GM10248 (cell line): ENCODE measurements at regions not wholly inside any gene's neighbourhood (a gene's known extent, or its start where the extent isn't known, plus 50 kb on each side); places are given as distances from the start of the nearest gene placed in this dataset.

Experiments
- CTCF ChIA-PET: fragments of 300-600 bp; sonication (Branson Sonifier 250); formaldehyde crosslinking; extraction: SDS; loops from one replicate; lab custom pipeline; 2021; ENCODE audit warnings: antibody characterized with exemption; lab: Yijun Ruan, JAX
- POLR2A ChIA-PET: fragments of 350-650 bp; sonication (Branson Sonifier 250); formaldehyde crosslinking; extraction: SDS; loops from one replicate; lab custom pipeline; 2020; ENCODE audit warnings: antibody characterized with exemption; lab: Yijun Ruan, JAX
- DNase-seq: peaks from one replicate; pipeline ENCODE4 v3.0.0; 2012; ENCODE audit errors: extremely low spot score
- CTCF ChIP-seq: IDR thresholded peaks from 2 replicates; pipeline ENCODE4 v1.5.1; 2012; ENCODE audit warnings: mild to moderate bottlenecking, low read depth; ENCODE audit errors: extremely low read depth, missing control alignments, control extremely low read depth

DNA sequence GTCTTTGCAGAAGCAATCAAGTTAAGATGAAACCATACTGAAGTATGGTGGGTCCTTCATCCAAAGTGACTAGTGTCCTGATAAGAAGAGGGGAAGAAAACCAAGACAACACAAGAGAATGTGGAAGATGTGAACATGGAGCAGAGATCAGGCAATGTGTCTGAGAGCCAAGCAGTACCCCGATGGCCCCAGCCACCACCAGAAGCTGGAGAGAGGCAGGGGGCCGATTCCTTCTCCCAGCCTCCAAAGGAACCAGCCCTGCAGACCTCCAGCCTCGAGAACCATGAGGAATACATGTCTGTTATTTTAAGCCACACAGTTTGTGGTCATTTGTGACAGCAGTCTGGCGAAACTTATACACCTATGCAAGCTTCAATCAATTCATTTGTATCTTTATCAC is 93.2 kb downstream of the IRS2 start:
- no peak for TF ChIP-seq CTCF
- CTCF ChIA-PET, result interaction anchor here (1.3 kb wide), 1 partner anchor 10 kb away, joined by 3 read pairs; no protein-coding TSS in a partner anchor
- no peak for DNase-seq
- POLR2A ChIA-PET, result no interaction called here

GRCh38 chr13:109691689-109692088 is 94.7 kb downstream of the IRS2 start:
- DNase-seq, result no peak
- TF ChIP-seq CTCF, result no peak
- ChIA-PET POLR2A (no interaction called here), CTCF (no interaction called here)

GRCh38 chr13:109687559-109688448 is 98.6 kb downstream of the IRS2 start:
- TF ChIP-seq CTCF, result no peak
- ChIA-PET CTCF (no interaction called here), POLR2A (no interaction called here)
- no peak for DNase-seq

DNA sequence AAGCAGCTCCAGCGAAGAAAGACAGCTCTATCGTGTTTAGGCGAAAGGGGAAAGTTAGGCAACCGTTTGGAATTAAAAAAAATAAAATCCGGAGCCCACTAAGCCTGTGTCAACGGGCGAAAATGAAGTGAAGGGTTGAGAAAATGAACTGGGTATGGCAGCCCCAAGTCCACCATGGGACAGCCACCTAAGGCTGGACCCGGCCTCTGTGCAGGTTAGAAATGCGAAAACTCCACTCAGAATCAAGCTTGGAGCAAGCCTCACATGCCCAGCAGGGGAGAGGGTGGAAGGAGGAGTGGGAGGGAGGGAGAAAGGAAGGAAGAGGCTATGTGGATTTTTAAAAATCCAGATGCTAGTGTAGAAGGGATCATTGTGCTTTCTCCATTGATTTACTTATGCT is 101.2 kb downstream of the IRS2 start:
- ChIA-PET CTCF (no interaction called here), POLR2A (no interaction called here)
- DNase-seq, result no peak
- no peak for TF ChIP-seq CTCF

GRCh38 chr13:109684824-109685202 is 101.6 kb downstream of the IRS2 start:
- CTCF ChIA-PET, result no interaction called here
- no peak for TF ChIP-seq CTCF
- DNase-seq, result no peak
- POLR2A ChIA-PET, result no interaction called here

DNA sequence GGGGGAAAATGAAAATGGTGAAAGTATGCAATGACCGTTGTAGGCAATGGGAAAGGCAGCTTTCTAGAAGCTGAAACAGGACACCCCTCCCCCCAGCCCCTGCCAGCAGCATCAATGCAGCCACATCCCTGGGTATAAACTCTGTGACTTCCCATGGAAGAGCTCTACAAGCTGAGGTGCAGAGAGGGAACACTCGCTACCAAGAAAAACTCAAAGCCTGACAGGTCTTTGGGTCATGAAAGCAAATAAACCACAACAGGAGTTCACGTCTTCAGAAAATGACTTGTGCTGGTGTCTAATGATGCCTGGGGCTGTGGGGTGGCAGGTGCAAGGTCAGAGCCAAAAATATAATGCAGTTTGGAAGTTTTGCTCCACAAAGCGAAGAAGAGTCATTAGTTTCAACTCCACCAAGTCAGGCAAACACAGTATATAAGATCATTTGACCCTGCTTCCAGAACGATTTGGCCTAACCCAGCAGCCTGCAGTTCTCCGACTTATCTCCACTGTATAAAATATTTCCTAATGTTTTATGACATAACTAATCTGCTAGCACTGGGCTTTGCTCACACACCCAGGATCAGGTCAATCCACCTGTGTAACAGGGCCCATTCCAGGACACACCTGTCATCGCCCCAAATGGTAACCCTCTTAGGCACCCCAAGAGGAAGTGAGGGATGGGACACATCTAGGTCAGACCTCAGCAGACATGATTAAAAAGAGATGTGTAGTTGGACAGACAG is 102.1 kb downstream of the IRS2 start:
- POLR2A ChIA-PET, result no interaction called here
- TF ChIP-seq CTCF, result no peak
- CTCF ChIA-PET, result no interaction called here
- no peak for DNase-seq
